Mesodermal cell (in vitro differentiated cells): ENCODE measurements at regions not wholly inside any gene's neighbourhood (a gene's known extent, or its start where the extent isn't known, plus 50 kb on each side); places are given as distances from the start of the nearest gene placed in this dataset.

Experiments used
- H3K27ac ChIP-seq: 2 replicates; pipeline ENCODE4 v1.7.0; 2013; ENCODE audit warnings: mild to moderate bottlenecking, low read depth, low read length, moderate library complexity; ENCODE audit not compliant: severe bottlenecking
- H3K36me3 ChIP-seq: 2 replicates; pipeline ENCODE4 v1.7.1; 2013; ENCODE audit warnings: mild to moderate bottlenecking, low read length, moderate library complexity; ENCODE audit not compliant: control insufficient read depth, insufficient read depth
- H3K4me1 ChIP-seq: one replicate; pipeline ENCODE4 v1.7.1; 2013; ENCODE audit warnings: mild to moderate bottlenecking, low read length; ENCODE audit not compliant: insufficient read depth, control insufficient read depth, poor library complexity, severe bottlenecking
- H3K4me3 ChIP-seq: 2 replicates; pipeline ENCODE4 v1.7.0; 2013; ENCODE audit warnings: low read length, control low read depth, mild to moderate bottlenecking; ENCODE audit not compliant: insufficient read depth, poor library complexity, severe bottlenecking; ENCODE audit errors: extremely low read depth
- H3K9me3 ChIP-seq: 2 replicates; pipeline ENCODE4 v1.7.1; 2013; ENCODE audit warnings: mild to moderate bottlenecking, low read length, moderate library complexity; ENCODE audit not compliant: control insufficient read depth
- whole genome bisulfite sequencing, 2 experiments: methylation state at CpG; one replicate each; pipeline ENCODE4 v1.1.5; 2013; ENCODE audit warnings: missing lambda C conversion rate in 2 of 2; ENCODE audit not compliant: insufficient coverage in 2 of 2; 5-methylcytosine and 5-hydroxymethylcytosine counted together

DNA sequence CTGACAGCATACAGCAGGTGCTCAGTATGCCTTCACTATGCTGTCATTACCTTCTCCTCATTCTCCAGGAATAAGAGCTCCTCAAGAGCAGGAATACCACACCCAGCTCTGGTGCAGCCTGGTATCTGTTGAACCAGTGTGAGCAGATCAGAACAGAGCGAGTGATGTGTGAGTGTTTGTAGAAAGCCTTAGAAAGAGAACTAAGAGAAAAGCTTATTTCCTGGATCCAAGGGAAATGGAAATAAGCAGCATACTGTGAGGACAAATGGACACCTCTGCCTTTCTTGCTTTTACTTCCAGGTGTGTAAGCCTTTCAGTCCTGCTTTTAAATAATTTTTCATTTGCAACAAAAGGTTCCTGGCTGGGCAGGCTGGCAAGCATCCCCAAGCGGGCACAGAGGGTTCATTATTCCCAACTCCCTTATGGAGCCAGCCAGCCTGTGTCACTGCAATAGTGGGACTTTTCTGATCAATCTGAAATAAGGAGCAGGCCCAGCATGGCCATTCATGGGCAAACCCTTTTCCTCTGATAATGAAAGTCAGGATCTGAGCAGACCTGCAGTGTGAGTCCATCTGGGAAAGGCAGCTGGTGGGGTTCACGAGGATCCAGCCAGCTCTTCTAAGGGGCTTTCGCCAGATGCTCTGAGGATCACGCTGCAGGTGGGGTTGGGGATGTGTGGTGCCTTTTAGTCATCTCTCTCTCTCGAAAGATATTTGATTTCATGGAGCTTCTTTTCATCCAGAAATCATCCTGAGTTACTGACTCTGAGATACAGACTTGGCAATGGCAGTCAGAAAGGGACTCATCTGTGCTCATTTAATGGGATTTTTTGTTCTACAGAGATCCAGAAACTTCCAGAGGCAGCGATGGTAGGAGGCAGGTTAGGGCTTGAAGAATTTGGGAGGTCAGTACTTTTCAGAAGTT lies 594.9 kb upstream of the CFAP20DC start:
- 88 to 91% methylated on average over 5 of the region's 7 CpGs for WGBS, 2 experiments
- no peak overlapping the region for H3K27ac ChIP-seq
- no peaks in the 10 kb centered on the region for H3K36me3 ChIP-seq
- H3K9me3 ChIP-seq = no peaks in the 10 kb centered on the region
- no peak overlapping the region for H3K4me3 ChIP-seq
- no peaks in the 10 kb centered on the region for H3K4me1 ChIP-seq

DNA sequence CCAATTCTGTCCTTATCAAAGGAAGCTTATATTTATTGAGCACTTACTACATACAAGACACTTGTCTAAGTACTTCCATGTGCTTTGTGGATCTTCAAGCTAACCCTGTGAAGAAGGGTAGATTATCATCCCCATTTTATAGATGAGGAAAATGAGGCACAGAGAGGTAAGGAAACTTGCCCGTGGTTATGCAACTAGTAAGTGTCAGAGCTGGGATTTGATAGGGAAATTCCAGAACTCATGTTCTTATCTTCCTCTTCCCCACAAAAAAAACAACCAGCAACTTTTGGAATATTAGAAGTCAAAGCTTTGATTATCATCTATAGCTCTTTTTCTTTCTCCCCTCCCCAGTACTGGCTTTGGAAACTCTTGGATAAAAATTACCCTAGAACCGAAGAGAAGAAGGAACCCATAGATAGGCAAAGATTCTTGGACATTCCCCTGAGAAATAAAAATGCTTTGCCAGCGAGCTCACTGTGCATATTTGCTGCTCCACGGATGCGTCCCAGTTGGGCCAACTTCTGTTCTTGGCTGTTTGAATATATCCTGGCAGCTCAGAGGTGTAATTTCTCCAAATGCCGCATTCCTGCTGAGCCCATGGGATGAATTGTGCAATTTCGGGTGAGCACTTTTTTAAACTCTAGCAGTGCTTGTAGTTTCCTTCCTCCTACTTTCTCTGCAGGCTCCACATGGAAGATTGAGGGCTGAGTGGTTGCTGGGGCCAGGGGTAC lies 591.5 kb upstream of the CFAP20DC start:
- Histone ChIP-seq H3K9me3 (no peaks in the 10 kb centered on the region), H3K4me3 (no peak overlapping the region), H3K27ac (no peak overlapping the region), H3K36me3 (no peaks in the 10 kb centered on the region), H3K4me1 (no peaks in the 10 kb centered on the region)
- 89 to 92% methylated on average over 4 to 5 of the region's 7 CpGs for WGBS, 2 experiments

DNA sequence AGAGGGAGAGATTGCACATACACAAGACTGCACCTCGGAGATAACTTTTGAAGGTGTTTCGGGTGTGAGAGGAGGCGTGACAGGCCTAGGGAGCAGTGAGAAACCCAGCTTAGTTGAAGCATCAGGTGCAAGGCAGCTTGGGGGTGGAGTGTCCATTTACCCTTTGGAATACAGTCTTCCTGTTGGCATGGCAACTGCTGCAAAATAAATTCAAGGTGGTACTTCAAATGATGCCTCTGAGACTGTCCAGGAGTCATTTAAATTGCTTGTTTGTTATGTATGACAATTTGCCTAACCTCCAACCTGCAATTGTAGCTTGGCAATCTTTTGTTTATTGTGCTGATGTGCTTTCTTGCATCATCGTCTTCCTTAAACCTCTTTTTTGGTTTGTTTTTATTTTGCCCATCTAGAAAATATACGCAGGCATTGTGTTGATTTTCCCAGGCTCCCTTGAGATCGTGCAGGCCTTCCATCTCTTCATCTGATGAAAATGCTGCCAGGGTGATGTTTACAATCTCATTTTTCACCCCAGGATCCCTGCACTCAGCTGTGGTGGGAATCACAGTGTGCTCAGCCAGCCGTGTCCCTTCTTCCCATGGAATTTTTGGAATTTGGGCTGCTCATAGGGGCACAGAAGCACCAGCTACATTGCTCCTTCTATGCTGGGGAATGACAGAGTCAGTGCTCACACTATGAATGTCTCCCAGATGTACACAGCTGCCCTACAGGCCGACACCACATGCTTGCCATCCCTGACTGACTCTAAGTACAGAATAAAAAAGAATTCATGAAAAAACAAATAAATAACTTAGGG lies 583.1 kb upstream of the CFAP20DC start:
- Histone ChIP-seq H3K4me1 (peaks cover 8% of the 10 kb centered on the region), H3K27ac (peak overlapping the region; percentile 71), H3K4me3 (no peak overlapping the region), H3K36me3 (no peaks in the 10 kb centered on the region), H3K9me3 (no peaks in the 10 kb centered on the region)
- WGBS, 2 experiments = 85 to 91% methylated on average over 6 to 7 of the region's 8 CpGs

DNA sequence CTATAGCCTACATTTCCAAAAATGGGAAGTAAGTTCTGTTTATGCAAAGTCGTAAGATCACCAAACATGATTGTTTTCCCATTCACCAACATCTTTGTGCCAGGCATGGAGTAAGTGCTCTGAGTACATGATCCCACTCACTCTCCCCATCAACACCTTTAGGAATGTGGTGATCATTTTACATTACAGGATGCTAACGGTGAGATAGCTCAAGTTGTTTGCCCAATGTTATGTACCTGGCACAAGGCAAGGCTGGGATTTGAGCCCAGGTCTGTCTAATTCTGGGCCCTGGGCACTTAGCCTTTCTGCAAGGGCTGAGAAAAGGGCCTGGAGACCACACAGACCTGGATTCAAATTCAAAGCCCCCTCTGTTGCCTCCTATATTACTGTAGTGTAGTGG lies 581.7 kb upstream of the CFAP20DC start:
- peaks cover 8% of the 10 kb centered on the region for H3K4me1 ChIP-seq
- H3K9me3 ChIP-seq = no peaks in the 10 kb centered on the region
- H3K4me3 ChIP-seq = no peak overlapping the region
- H3K36me3 ChIP-seq = no peaks in the 10 kb centered on the region
- WGBS, 2 experiments = 50% methylated on average over 1 of the region's 2 CpGs; no CpG with 5 or more reads in 1 of the 2 experiments
- no peak overlapping the region for H3K27ac ChIP-seq

DNA sequence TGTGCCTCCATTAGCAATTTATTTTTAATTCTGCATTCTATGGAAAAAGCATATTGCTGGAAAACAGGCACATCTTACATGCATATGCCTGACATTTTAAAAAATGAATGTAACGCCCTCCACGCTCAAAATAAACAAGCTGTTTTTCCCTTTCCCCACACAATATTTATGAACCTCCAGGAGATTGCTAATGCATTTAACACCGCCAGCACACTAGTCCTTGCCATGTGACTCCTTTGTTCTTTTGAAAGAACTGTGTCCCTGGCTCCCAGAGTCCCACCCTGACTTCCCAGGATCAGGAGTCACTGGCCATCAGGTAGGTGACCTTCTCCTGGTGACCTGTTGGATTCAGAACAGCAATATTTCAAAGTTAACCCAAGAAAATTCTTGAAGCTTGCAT lies 571.2 kb upstream of the CFAP20DC start:
- H3K4me3 ChIP-seq = no peak overlapping the region
- H3K36me3 ChIP-seq = no peaks in the 10 kb centered on the region
- H3K4me1 ChIP-seq = no peaks in the 10 kb centered on the region
- no peak overlapping the region for H3K27ac ChIP-seq
- WGBS, 2 experiments = 80 to 82% methylated on average over 3 of the region's 3 CpGs
- H3K9me3 ChIP-seq = no peaks in the 10 kb centered on the region

DNA sequence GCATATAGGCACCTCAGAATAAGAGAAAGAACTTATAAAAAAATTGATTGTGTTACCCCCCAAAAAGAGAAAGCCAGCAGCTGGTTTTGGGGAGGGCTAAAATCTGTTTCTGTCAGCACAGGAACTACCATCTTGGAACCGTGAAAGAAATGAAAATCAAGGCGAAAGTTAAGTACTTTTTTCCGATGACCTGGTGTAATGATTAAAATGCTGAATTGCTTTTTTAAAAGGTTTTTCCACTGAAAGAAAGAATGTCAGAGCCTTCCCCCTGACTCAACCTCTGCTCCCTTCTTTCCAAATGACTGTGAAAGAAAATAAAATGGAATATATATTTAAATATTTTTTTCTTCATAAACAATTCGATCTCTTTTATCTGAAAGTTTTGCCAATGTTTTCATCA lies 570.5 kb upstream of the CFAP20DC start:
- Histone ChIP-seq H3K27ac (no peak overlapping the region), H3K4me1 (no peaks in the 10 kb centered on the region), H3K36me3 (no peaks in the 10 kb centered on the region), H3K4me3 (no peak overlapping the region), H3K9me3 (no peaks in the 10 kb centered on the region)
- 84 to 100% methylated on average over 3 of the region's 4 CpGs for WGBS, 2 experiments

DNA sequence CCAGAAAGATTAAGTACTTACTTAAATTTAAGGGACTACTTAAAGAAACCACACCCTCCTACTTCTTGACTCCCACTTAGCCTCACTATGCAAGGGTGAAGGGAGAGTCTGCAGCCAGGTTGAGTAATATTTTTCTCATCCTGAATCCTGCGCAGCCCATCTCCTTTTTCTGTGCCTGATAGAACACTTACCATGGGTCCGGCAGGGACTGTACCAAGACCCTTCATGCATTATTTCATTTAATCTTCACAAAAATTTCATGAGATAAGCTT lies 562.6 kb upstream of the CFAP20DC start:
- Histone ChIP-seq H3K4me3 (no peak overlapping the region), H3K9me3 (no peaks in the 10 kb centered on the region), H3K36me3 (no peaks in the 10 kb centered on the region), H3K27ac (no peak overlapping the region), H3K4me1 (no peaks in the 10 kb centered on the region)
- 100% methylated on average over 1 of the region's 2 CpGs; no CpG with 5 or more reads in 1 of the 2 experiments for WGBS, 2 experiments

DNA sequence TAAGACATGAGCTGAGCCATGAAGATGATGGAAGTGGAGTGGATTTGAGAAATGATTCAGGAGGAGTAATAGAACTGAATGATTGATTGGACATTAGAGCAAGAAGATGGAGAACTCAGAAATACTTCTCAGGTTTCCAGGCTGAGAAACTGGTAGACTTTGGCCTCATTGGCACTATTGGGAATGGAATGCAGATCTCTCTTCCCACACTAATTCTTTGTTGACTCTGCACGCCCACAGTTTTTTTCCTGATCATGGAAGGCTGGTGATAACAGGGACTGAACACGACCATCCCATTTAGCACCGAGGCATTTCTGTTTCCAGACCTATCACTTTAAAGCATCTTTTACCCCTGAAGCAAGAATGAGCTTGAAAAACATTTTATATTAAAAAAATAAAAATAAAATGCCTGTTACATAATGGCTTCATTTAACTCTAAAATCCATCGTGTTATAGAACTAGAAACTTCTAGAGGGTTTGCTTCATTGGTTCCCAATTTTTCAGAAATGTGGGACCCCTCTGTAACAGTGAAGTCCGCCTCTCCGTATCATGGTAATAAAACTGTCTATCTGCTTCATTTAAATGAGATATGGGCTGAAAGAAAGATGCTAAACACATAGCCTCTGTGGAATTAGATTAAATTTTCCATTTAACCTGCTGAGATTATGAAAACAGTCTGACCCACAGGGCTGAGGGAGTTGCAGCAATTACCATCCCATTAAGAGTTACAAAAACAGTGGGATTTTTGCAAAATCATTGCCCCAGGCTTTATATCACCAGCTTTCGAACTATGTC lies 562.0 kb upstream of the CFAP20DC start:
- Histone ChIP-seq H3K9me3 (no peaks in the 10 kb centered on the region), H3K4me1 (no peaks in the 10 kb centered on the region), H3K4me3 (no peak overlapping the region), H3K27ac (no peak overlapping the region), H3K36me3 (no peaks in the 10 kb centered on the region)
- 83 to 90% methylated on average over 2 of the region's 7 CpGs for WGBS, 2 experiments

DNA sequence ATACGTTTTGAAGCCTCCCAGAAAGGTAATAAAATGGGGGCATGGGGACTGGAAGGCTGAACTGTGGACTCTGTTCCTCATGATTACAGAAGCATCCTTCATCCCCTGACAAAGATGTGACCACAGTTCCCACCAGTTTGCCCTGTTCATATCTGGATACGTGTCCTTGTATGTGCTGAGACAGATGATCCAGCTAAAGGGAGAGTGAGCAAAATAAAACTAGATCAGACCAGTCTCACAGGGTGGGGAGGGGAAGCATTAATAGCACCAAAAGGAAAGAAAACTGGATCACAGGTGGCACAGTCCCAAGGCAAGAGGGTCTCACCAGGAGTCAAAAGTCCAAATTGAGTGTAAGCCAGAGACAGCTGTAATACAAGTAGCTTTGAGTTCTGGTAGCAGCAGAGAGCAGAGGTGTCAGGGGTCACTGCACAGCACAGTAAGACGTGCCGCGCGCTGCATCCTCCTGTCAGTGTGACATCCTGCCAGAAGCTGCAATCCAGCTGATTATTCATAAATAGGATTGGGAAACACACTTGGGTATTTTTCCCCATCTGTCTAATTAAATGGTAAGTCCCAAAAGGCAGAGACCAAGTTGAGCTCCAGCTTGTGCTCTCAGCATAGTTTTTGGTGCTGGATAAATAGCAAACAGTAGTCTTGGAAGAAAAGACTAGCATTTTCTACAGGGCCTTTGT lies 560.0 kb upstream of the CFAP20DC start:
- Histone ChIP-seq H3K9me3 (no peaks in the 10 kb centered on the region), H3K27ac (no peak overlapping the region), H3K4me3 (no peak overlapping the region), H3K4me1 (no peaks in the 10 kb centered on the region), H3K36me3 (no peaks in the 10 kb centered on the region)
- 88 to 89% methylated on average over 4 to 6 of the region's 6 CpGs for WGBS, 2 experiments

DNA sequence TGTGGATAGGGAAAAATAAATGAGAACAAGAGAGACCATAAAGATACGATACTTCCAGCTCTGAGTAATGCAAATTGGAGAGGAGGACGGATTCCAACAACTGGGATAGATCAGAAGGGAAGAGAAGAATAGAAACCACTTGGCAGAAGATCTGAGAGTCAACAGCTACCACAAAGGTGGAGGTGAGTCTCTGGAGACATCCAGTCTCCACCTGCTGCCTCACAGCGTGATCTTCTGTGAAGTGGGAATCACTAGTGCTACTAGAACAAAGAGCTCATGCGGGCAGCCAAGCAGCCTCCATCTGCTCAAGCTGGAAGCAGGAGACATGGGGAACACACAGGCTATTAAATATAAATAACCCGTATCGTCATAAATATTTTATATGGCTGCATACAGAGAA lies 558.5 kb upstream of the CFAP20DC start:
- no peaks in the 10 kb centered on the region for H3K4me1 ChIP-seq
- 87 to 91% methylated on average over 3 to 4 of the region's 6 CpGs for WGBS, 2 experiments
- no peak overlapping the region for H3K4me3 ChIP-seq
- no peak overlapping the region for H3K27ac ChIP-seq
- H3K9me3 ChIP-seq = no peaks in the 10 kb centered on the region
- no peaks in the 10 kb centered on the region for H3K36me3 ChIP-seq
